HCT116 (cell line): ENCODE measurements at regions not wholly inside any gene's neighbourhood (a gene's known extent, or its start where the extent isn't known, plus 50 kb on each side); places are given as distances from the start of the nearest gene placed in this dataset.

Experiments
- ATAC-seq: fragments of 200-7000 bp; cut with Tn5 transposase; 2 replicates; pipeline ENCODE4 v1.9.1; 2020; ENCODE audit warnings: mild to moderate bottlenecking, moderate library complexity
- BruUV-seq: library from RNA; stranded (reverse); fragments of 400-500 nt; replicated peaks from 2 replicates; lab custom pipeline; 2021; lab: Mats Ljungman, UMichigan
- CTCF ChIA-PET: fragments of 300-600 bp; sonication (Branson Sonifier 250); formaldehyde crosslinking; loops from one replicate; lab custom pipeline; 2021; ENCODE audit warnings: antibody characterized with exemption; lab: Charles Lee
- POLR2A ChIA-PET: fragments of 300-600, 350-600 bp; sonication (Branson Sonifier 250); formaldehyde crosslinking; loops from one replicate; lab custom pipeline; 2021; ENCODE audit warnings: antibody characterized with exemption; lab: Charles Lee
- RAD21 ChIA-PET, 2 experiments: fragments of 300-600 bp; sonication (Branson Sonifier 250); formaldehyde crosslinking; loops; one replicate each; lab custom pipeline; 2023; ENCODE audit warnings: low total read pairs in 2 of 2; ENCODE audit not compliant: uncharacterized antibody in 2 of 2, unreplicated experiment in 2 of 2, low non-redundant PET in 1 of 2; lab: Charles Lee
- DNase-seq: peaks from one replicate; pipeline ENCODE4 v3.0.0-alpha.2; 2010; ENCODE audit warnings: low read depth, low spot score
- H2AFZ ChIP-seq: fragments of 200-600 bp; shearing (Covaris generic), sonication (generic); 2 replicates; pipeline ENCODE4 v1.6.1; 2017; ENCODE audit warnings: low read depth, mixed run types, mixed read lengths, antibody characterized with exemption, low read length; ENCODE audit not compliant: poor library complexity, severe bottlenecking
- H3K27ac ChIP-seq: 2 replicates; pipeline ENCODE4 v1.5.1; 2012; ENCODE audit warnings: low read depth, low read length
- H3K27me3 ChIP-seq: fragments of 200-600 bp; sonication (generic); 2 replicates; pipeline ENCODE4 v1.6.1; 2016; ENCODE audit warnings: mixed run types, low read length, mixed read lengths; ENCODE audit not compliant: insufficient read depth
- H3K36me3 ChIP-seq, 2 experiments: fragments of 200-500 bp in 1 of 2; fragments of 200-600 bp in 1 of 2; sonication (Bioruptor generic) in 1 of 2; sonication (generic) in 1 of 2; 2 replicates each; pipeline versions ENCODE4 v1.5.1 to v1.6.1; 2014 to 2016; ENCODE audit warnings: low read length in 2 of 2, inconsistent platforms in 1 of 2, mixed read lengths in 1 of 2, mixed run types in 1 of 2; ENCODE audit not compliant: insufficient read depth in 2 of 2, control insufficient read depth in 1 of 2
- H3K4me1 ChIP-seq, 2 experiments: fragments of 200-600 bp in 1 of 2; sonication (generic) in 1 of 2; 2 replicates each; pipeline versions ENCODE4 v1.5.1 to v1.6.1; 2012 to 2017; ENCODE audit warnings: low read length in 2 of 2, inconsistent platforms in 1 of 2, mild to moderate bottlenecking in 1 of 2, mixed read lengths in 1 of 2, mixed run types in 1 of 2, moderate library complexity in 1 of 2; ENCODE audit not compliant: insufficient read depth in 2 of 2, control insufficient read depth in 1 of 2
- H3K4me2 ChIP-seq: fragments of 200-600 bp; sonication (generic); 2 replicates; pipeline ENCODE4 v1.6.1; 2017; ENCODE audit warnings: mixed run types, low read length, mixed read lengths
- H3K4me3 ChIP-seq, 2 experiments: fragments of 200-600 bp in 1 of 2; sonication (generic) in 1 of 2; replicated peaks in 1 of 2; 2 replicates each; pipeline ENCODE4 v1.5.1; 2011 to 2016; ENCODE audit warnings: low read length in 2 of 2, control low read depth in 1 of 2, low read depth in 1 of 2, mild to moderate bottlenecking in 1 of 2, mixed read lengths in 1 of 2, mixed run types in 1 of 2
- H3K79me2 ChIP-seq: fragments of 200-600 bp; sonication (generic); 2 replicates; pipeline ENCODE4 v1.6.1; 2017; ENCODE audit warnings: mild to moderate bottlenecking, mixed run types, low read length, moderate library complexity, mixed read lengths; ENCODE audit not compliant: insufficient read depth
- H3K9ac ChIP-seq: fragments of 200-600 bp; sonication (generic); 2 replicates; pipeline ENCODE4 v1.6.1; 2016; ENCODE audit warnings: low read length, mixed read lengths
- H3K9me2 ChIP-seq: fragments of 200-600 bp; sonication (generic), shearing (Covaris generic); 2 replicates; pipeline ENCODE4 v1.6.1; 2017; ENCODE audit warnings: mixed run types, mild to moderate bottlenecking, moderate library complexity; ENCODE audit not compliant: insufficient read depth
- H3K9me3 ChIP-seq, 2 experiments: fragments of 200-500 bp in 1 of 2; fragments of 200-600 bp in 1 of 2; sonication (Bioruptor generic) in 1 of 2; sonication (generic) in 1 of 2; 2 replicates each; pipeline ENCODE4 v1.6.1; 2014 to 2017; ENCODE audit warnings: low read length in 2 of 2, mixed read lengths in 2 of 2, inconsistent platforms in 1 of 2, low read depth in 1 of 2, mild to moderate bottlenecking in 1 of 2, mixed run types in 1 of 2, moderate library complexity in 1 of 2; ENCODE audit not compliant: control insufficient read depth in 1 of 2, insufficient read depth in 1 of 2
- H4K20me1 ChIP-seq: fragments of 200-600 bp; sonication (generic), shearing (Covaris generic); 2 replicates; pipeline ENCODE4 v1.6.1; 2017; ENCODE audit warnings: mixed run types, mild to moderate bottlenecking, moderate library complexity; ENCODE audit not compliant: insufficient read depth
- CBX3 ChIP-seq: IDR thresholded peaks from 2 replicates; pipeline ENCODE4 v1.6.1; 2012; ENCODE audit warnings: low read depth
- CEBPB ChIP-seq: IDR thresholded peaks from 2 replicates; pipeline ENCODE4 v1.6.1; 2012; ENCODE audit warnings: low read depth
- CTCF ChIP-seq, 3 experiments: fragments of 200-600 bp in 1 of 3; sonication (generic) in 1 of 3; IDR thresholded peaks in 2 of 3; conservative IDR thresholded peaks in 1 of 3; 2 replicates each; pipeline ENCODE4 v1.5.1; 2012 to 2017; ENCODE audit warnings: low read depth in 2 of 3, low read length in 2 of 3, antibody characterized with exemption in 1 of 3, borderline replicate concordance in 1 of 3, control low read depth in 1 of 3, mild to moderate bottlenecking in 1 of 3, mixed read lengths in 1 of 3, mixed run types in 1 of 3, moderate library complexity in 1 of 3; ENCODE audit not compliant: insufficient read depth in 1 of 3
- ELF1 ChIP-seq: IDR thresholded peaks from 2 replicates; pipeline ENCODE4 v1.6.1; 2012; ENCODE audit warnings: low read depth, borderline replicate concordance
- EZH2 ChIP-seq: fragments of 200-600 bp; sonication (generic); IDR thresholded peaks from 2 replicates; pipeline ENCODE4 v1.6.1; 2017; ENCODE audit warnings: antibody characterized with exemption, mixed run types
- EZH2phosphoT487 ChIP-seq: fragments of 200-600 bp; IDR thresholded peaks from 2 replicates; pipeline ENCODE4 v1.6.1; 2018; ENCODE audit warnings: antibody characterized with exemption, borderline replicate concordance
- FOSL1 ChIP-seq: IDR thresholded peaks from 2 replicates; pipeline ENCODE4 v1.6.1; 2012; ENCODE audit warnings: low read depth
- JUND ChIP-seq: IDR thresholded peaks from 2 replicates; pipeline ENCODE4 v1.6.1; 2012
- POLR2A ChIP-seq: IDR thresholded peaks from 2 replicates; pipeline ENCODE4 v1.7.0; 2011; ENCODE audit warnings: borderline replicate concordance; ENCODE audit not compliant: insufficient read depth, insufficient read length; ENCODE audit errors: extremely low read depth
- POLR2AphosphoS5 ChIP-seq: IDR thresholded peaks from 2 replicates; pipeline ENCODE4 v1.6.1; 2011; ENCODE audit warnings: mild to moderate bottlenecking, low read depth, low read length, moderate library complexity
- SIN3A ChIP-seq: IDR thresholded peaks from 2 replicates; pipeline ENCODE4 v1.6.1; 2012; ENCODE audit warnings: low read depth
- SP1 ChIP-seq: IDR thresholded peaks from 2 replicates; pipeline ENCODE4 v1.6.1; 2012; ENCODE audit warnings: low read depth
- SRF ChIP-seq: IDR thresholded peaks from 2 replicates; pipeline ENCODE4 v1.6.1; 2012; ENCODE audit warnings: low read depth
- YY1 ChIP-seq: IDR thresholded peaks from 2 replicates; pipeline ENCODE4 v1.6.1; 2011; ENCODE audit warnings: low read length, low read depth, moderate library complexity, mild to moderate bottlenecking; ENCODE audit not compliant: insufficient replicate concordance; ENCODE audit errors: extremely low read depth
- ZFX ChIP-seq: fragments of 450-650 bp; IDR thresholded peaks from 2 replicates; pipeline ENCODE4 v1.6.1; 2017
- ZNF274 ChIP-seq: fragments of 200-500 bp; sonication (Bioruptor generic); IDR thresholded peaks from 2 replicates; pipeline ENCODE4 v1.6.1; 2014; ENCODE audit warnings: mild to moderate bottlenecking, low read depth, low read length, inconsistent platforms
- intact Hi-C: fragments of 100-400 bp; cut with micrococcal nuclease; formaldehyde crosslinking; loops from 2 replicates; pipeline ENCODE4 v1.10.0; 2022

- TF ChIP-seq POLR2AphosphoS5: no peak
- TF ChIP-seq CEBPB: no peak
- TF ChIP-seq ZFX: no peak
- TF ChIP-seq EZH2: no peak
- TF ChIP-seq JUND: no peak
- no peak for TF ChIP-seq POLR2A
- no peak for TF ChIP-seq SP1
Observed at GRCh38 chr16:79867425-79867997, 267.0 kb upstream of the MAF start (continued).

- H3K4me1 ChIP-seq: no peaks in the 10 kb centered on the region
- no peak overlapping the region for H3K27ac ChIP-seq
- TF ChIP-seq POLR2AphosphoS5: no peak
- no peak for TF ChIP-seq EZH2
- no peak for TF ChIP-seq SRF
- TF ChIP-seq ZNF274: no peak
- TF ChIP-seq SIN3A: no peak
- TF ChIP-seq EZH2phosphoT487: no peak
- TF ChIP-seq YY1: no peak
- no peak for TF ChIP-seq JUND
- no peak for TF ChIP-seq SP1
- TF ChIP-seq CTCF (IDR thresholded peaks at IDR 0.05 in 2 of 3, conservative IDR thresholded peaks at IDR 0.05 in 1 of 3; ENCODE audit: borderline replicate concordance in 1 of 3, insufficient read depth in 1 of 3, low read depth in 2 of 3, low read length in 2 of 3): no peak
- TF ChIP-seq ELF1: no peak
- no peak for TF ChIP-seq CBX3
- no peak for TF ChIP-seq FOSL1
- TF ChIP-seq CEBPB: no peak
- no peaks in the 10 kb centered on the region for H4K20me1 ChIP-seq
- H3K9ac ChIP-seq: no peak overlapping the region
- BruUV-seq: no TSS peak
- CTCF ChIA-PET: no interaction called here
- H3K27me3 ChIP-seq: no peaks in the 10 kb centered on the region
- POLR2A ChIA-PET: no interaction called here
- H3K9me2 ChIP-seq: no peaks in the 10 kb centered on the region
- RAD21 ChIA-PET: no interaction called here
- H3K79me2 ChIP-seq: no peaks in the 10 kb centered on the region
- no peak overlapping the region for H3K4me3 ChIP-seq
- DNase-seq (no peak), ATAC-seq (no peak)
- intact Hi-C loops: no loop called here
- H3K9me3 ChIP-seq: peaks cover 48% of the 10 kb centered on the region in 2 experiments; a peak in 2 of 4 replicates
- no peak overlapping the region for H2AFZ ChIP-seq
- H3K4me2 ChIP-seq: no peak overlapping the region
- no peaks in the 10 kb centered on the region for H3K36me3 ChIP-seq
Observed at GRCh38 chr16:79865918-79866317, 265.4 kb upstream of the MAF start.
